ENCODE measurements at regions not wholly inside any gene's neighbourhood (a gene's known extent, or its start where the extent isn't known, plus 50 kb on each side); places are given as distances from the start of the nearest gene placed in this dataset.

- ChIA-PET CTCF (interaction anchor here (0.5 to 1.1 kb wide), 2 partner anchors 68 to 92 kb away, joined by 3 to 7 read pairs; no protein-coding TSS in a partner anchor), POLR2A (no interaction called here)
- no peaks in the 10 kb centered on the region for H3K36me3 ChIP-seq (ENCODE audit: control insufficient read depth in 2 of 2, insufficient read depth in 1 of 2, low read length in 2 of 2)
- no peak overlapping the region for H3K4me3 ChIP-seq (ENCODE audit: low read depth, low read length)
- no peaks in the 10 kb centered on the region for H3K4me1 ChIP-seq (ENCODE audit: control insufficient read depth, insufficient read depth, low read length)
- no peak overlapping the region for H3K27ac ChIP-seq (ENCODE audit: extremely low read depth, low read depth, low read length)
- H3K9me3 ChIP-seq (ENCODE audit: control insufficient read depth, insufficient read depth, low read depth, low read length) = no peaks in the 10 kb centered on the region
- TF ChIP-seq ZNF10 (tag by site-specific recombination; IDR thresholded peaks at IDR 0.05) = no peak
- no peak for TF ChIP-seq ZNF704 (tag by site-specific recombination; IDR thresholded peaks at IDR 0.05)
- TF ChIP-seq ZNF138 (tag by site-specific recombination; IDR thresholded peaks at IDR 0.05; ENCODE audit: borderline replicate concordance) = no peak
- TF ChIP-seq PRDM4 (tag by site-specific recombination; IDR thresholded peaks at IDR 0.05) = no peak
- TF ChIP-seq SP3 (tag by site-specific recombination; IDR thresholded peaks at IDR 0.05) = no peak
- TF ChIP-seq GLIS2 (tag by site-specific recombination; IDR thresholded peaks at IDR 0.05) = no peak
- TF ChIP-seq ZNF133 (tag by site-specific recombination; IDR thresholded peaks at IDR 0.05) = no peak
- TF ChIP-seq ZNF155 (tag by site-specific recombination; IDR thresholded peaks at IDR 0.05) = no peak
- TF ChIP-seq ZNF2 (tag by site-specific recombination; IDR thresholded peaks at IDR 0.05) = no peak
- no peak for TF ChIP-seq ZNF776 (tag by site-specific recombination; IDR thresholded peaks at IDR 0.05; ENCODE audit: borderline replicate concordance)
- TF ChIP-seq KLF8 (tag by site-specific recombination; IDR thresholded peaks at IDR 0.05) = no peak
- no peak for TF ChIP-seq SCRT1 (tag by site-specific recombination; IDR thresholded peaks at IDR 0.05; ENCODE audit: borderline replicate concordance)
- TF ChIP-seq BCL11B (tag by site-specific recombination; IDR thresholded peaks at IDR 0.05; ENCODE audit: low read depth) = no peak
- TF ChIP-seq ZNF623 (tag by site-specific recombination; IDR thresholded peaks at IDR 0.05) = no peak
These were observed 157.6 kb upstream of the SEMA3E start for GRCh38 chr7:83806538-83806937.

DNA sequence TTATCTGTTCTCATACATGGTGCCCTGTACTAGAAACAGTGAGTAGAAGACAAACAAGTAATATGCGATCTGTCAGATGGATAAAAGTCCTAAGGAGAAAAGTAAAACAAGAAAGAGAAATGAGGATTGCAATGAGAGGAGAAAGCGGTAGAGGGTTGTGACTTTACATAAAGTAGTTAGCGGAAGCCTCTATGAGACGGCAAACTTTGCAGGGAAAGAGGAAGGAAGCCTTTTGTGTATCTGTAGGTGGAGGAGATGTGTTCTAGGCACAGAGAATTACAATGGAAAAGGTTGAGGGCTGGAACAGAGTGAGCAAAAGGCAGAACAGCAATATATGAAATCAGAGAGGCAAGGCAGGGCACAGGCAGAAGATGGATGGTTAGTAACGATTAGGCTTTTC is 150.4 kb upstream of the SEMA3E start:
- Histone ChIP-seq H3K36me3 (ENCODE audit: control insufficient read depth in 2 of 2, insufficient read depth in 1 of 2, low read length in 2 of 2) (no peaks in the 10 kb centered on the region), H3K27ac (ENCODE audit: extremely low read depth, low read depth, low read length) (no peak overlapping the region), H3K4me1 (ENCODE audit: control insufficient read depth, insufficient read depth, low read length) (peaks cover 7% of the 10 kb centered on the region), H3K4me3 (ENCODE audit: low read depth, low read length) (no peak overlapping the region), H3K9me3 (ENCODE audit: control insufficient read depth, insufficient read depth, low read depth, low read length) (no peaks in the 10 kb centered on the region)
- ChIA-PET POLR2A (no interaction called here), CTCF (no interaction called here)
- TF ChIP-seq ZNF548 (tag by site-specific recombination; IDR thresholded peaks at IDR 0.05) = no peak
- TF ChIP-seq TCF7L2 (IDR thresholded peaks at IDR 0.05; ENCODE audit: borderline replicate concordance, low read depth, low read length) = no peak
- TF ChIP-seq KLF8 (tag by site-specific recombination; IDR thresholded peaks at IDR 0.05) = no peak
- no peak for TF ChIP-seq ZNF624 (tag by site-specific recombination; IDR thresholded peaks at IDR 0.05)
- TF ChIP-seq, protein P1, sequence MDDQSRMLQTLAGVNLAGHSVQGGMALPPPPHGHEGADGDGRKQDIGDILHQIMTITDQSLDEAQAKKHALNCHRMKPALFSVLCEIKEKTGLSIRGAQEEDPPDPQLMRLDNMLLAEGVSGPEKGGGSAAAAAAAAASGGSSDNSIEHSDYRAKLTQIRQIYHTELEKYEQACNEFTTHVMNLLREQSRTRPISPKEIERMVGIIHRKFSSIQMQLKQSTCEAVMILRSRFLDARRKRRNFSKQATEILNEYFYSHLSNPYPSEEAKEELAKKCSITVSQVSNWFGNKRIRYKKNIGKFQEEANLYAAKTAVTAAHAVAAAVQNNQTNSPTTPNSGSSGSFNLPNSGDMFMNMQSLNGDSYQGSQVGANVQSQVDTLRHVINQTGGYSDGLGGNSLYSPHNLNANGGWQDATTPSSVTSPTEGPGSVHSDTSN (CRISPR knock-in tag; IDR thresholded peaks at IDR 0.05) = no peak
- TF ChIP-seq ZNF776 (tag by site-specific recombination; IDR thresholded peaks at IDR 0.05; ENCODE audit: borderline replicate concordance) = no peak
- TF ChIP-seq FEZF1 (tag by site-specific recombination; IDR thresholded peaks at IDR 0.05) = no peak
- no peak for TF ChIP-seq HIC1 (tag by site-specific recombination; IDR thresholded peaks at IDR 0.05)
- TF ChIP-seq MEIS1 (CRISPR knock-in tag; IDR thresholded peaks at IDR 0.05; ENCODE audit: borderline replicate concordance) = no peak
- no peak for TF ChIP-seq ZNF24 (tag by site-specific recombination; IDR thresholded peaks at IDR 0.05)
- TF ChIP-seq ZBTB49 (tag by site-specific recombination; IDR thresholded peaks at IDR 0.05; ENCODE audit: low read depth) = no peak
- no peak for TF ChIP-seq GLI4 (tag by site-specific recombination; IDR thresholded peaks at IDR 0.05)
- TF ChIP-seq ZNF658 (tag by site-specific recombination; IDR thresholded peaks at IDR 0.05) = no peak
- no peak for TF ChIP-seq SP3 (tag by site-specific recombination; IDR thresholded peaks at IDR 0.05)
- TF ChIP-seq ZNF513 (tag by site-specific recombination; IDR thresholded peaks at IDR 0.05) = no peak

Data from HEK293 (cell line).